ENCODE measurements at regions not wholly inside any gene's neighbourhood (a gene's known extent, or its start where the extent isn't known, plus 50 kb on each side); places are given as distances from the start of the nearest gene placed in this dataset.
A peak's percentile ranks its signal among the peaks of the same experiment; 100 is the strongest.

DNA sequence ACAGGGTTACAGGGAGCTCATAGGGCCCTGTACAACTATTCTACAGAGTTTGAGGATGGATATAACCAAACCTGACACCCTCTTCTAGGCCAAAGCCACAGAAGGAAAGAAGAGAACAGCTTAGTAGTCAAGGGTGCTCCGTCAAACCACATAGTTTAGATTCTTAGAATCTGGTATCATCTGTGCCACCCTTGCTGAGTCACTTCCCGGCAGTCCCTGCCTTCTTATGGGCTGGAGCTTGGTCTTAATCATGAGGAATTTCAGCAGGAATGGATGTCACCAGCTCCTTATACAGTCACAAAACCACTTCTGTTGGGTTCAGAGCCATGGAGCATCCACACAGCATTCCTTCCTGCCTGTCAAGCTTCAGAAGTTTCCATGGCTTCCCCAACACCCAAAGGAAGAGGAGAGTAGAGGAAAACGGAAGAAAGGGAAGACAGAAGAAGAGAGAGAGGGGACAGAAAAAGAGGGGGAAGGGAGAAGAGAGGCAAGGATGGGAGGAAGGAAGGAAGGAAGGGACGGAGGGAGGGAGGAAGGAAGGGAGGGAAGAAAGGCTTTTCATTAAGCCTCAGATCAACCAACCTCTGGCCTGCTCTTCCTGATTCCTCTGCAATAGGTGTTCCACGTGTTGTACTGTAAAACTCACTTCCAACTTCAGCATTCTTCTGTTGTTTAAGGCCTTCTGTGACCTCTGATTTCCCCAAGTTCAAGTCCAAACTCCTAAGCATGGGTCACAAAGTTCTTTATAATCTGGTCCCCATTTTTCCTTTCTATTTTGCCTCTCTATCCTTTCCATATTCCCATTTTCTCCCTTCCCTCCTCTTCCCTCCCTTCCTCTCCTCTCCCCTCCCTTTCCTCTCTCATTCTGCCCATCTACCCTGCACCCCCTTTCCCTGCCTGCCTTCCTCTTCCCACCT is 246.1 kb upstream of the TNP1 start:
- Histone ChIP-seq H3K9ac (peak overlapping the region; percentile 53), H2AFZ (ENCODE audit: low read depth) (peak overlapping the region; percentile 67), H3K27ac (ENCODE audit: low read depth in 2 of 2, low read length in 1 of 2) (peak overlapping the region; percentile 68 to 83; a peak in 3 of 4 replicates), H3K79me2 (ENCODE audit: insufficient read depth) (no peaks in the 10 kb centered on the region), H3K4me2 (peak overlapping the region; percentile 61), H4K20me1 (ENCODE audit: insufficient read depth) (no peaks in the 10 kb centered on the region), H3K4me3 (ENCODE audit: low read depth in 2 of 2, low read length in 1 of 2) (no peak overlapping the region), H3K36me3 (replicated peaks in 1 of 2; ENCODE audit: control insufficient read depth in 1 of 2, insufficient read depth in 2 of 2, low read length in 1 of 2) (no peaks in the 10 kb centered on the region), H3K4me1 (ENCODE audit: control insufficient read depth in 1 of 2, insufficient read depth in 2 of 2, low read depth in 1 of 2, low read length in 1 of 2) (peaks cover 0 to 45% of the 10 kb centered on the region in 2 experiments; a peak in 2 of 4 replicates), H3F3A (replicated peaks; ENCODE audit: insufficient read depth) (peaks cover 22% of the 10 kb centered on the region), H3K9me3 (no peaks in the 10 kb centered on the region), H3K27me3 (ENCODE audit: insufficient read depth) (no peaks in the 10 kb centered on the region), H3K9me2 (no peaks in the 10 kb centered on the region)
- ChIA-PET POLR2A (no interaction called here), CTCF (interaction anchor here (1.1 to 1.3 kb wide), 2 partner anchors 17 to 19 kb away, joined by 3 to 4 read pairs; no protein-coding TSS in a partner anchor)
- DNase-seq, result no peak
- 38% methylated on average over 5 of the region's 5 CpGs for WGBS (ENCODE audit: low lambda C conversion rate)
- TF ChIP-seq FOSL2 (IDR thresholded peaks at IDR 0.05; ENCODE audit: borderline replicate concordance, low read depth) (peak; percentile 96), SIN3A (IDR thresholded peaks at IDR 0.05; ENCODE audit: borderline replicate concordance, low read depth, low read length) (no peak), RAD21 (IDR thresholded peaks at IDR 0.05; ENCODE audit: low read length) (no peak), NRF1 (IDR thresholded peaks at IDR 0.05; ENCODE audit: low read depth, low read length) (no peak), RXRA (IDR thresholded peaks at IDR 0.05; ENCODE audit: borderline replicate concordance, low read depth) (peak; percentile 43; the same call in 1 of the 2 replicates), MXI1 (IDR thresholded peaks at IDR 0.05; ENCODE audit: low read depth, low read length) (no peak), POLR2AphosphoS5 (IDR thresholded peaks at IDR 0.05; ENCODE audit: low read depth, low read length) (peak; percentile 52; the same call in 1 of the 2 replicates), MEF2A (IDR thresholded peaks at IDR 0.05; ENCODE audit: borderline replicate concordance, low read depth) (no peak), FOXJ3 (CRISPR knock-in tag; IDR thresholded peaks at IDR 0.05) (no peak), FOXM1 (IDR thresholded peaks at IDR 0.05; ENCODE audit: low read depth) (0 out of 2 replicates have a peak, but pooled peaks have one; percentile 43), NFIC (IDR thresholded peaks at IDR 0.05; ENCODE audit: borderline replicate concordance) (peak; percentile 64; the same call in 1 of the 2 replicates), JUND (IDR thresholded peaks at IDR 0.05) (peak; percentile 93), SMC3 (IDR thresholded peaks at IDR 0.05; ENCODE audit: low read depth, low read length) (no peak), ELF1 (IDR thresholded peaks at IDR 0.05) (no peak), CHD2 (IDR thresholded peaks at IDR 0.05; ENCODE audit: low read length, partially characterized antibody) (no peak), TAF1 (IDR thresholded peaks at IDR 0.05; ENCODE audit: borderline replicate concordance, low read depth, low read length) (no peak), TCF12 (IDR thresholded peaks at IDR 0.05) (peak; percentile 85)
- TF ChIP-seq, protein P1, sequence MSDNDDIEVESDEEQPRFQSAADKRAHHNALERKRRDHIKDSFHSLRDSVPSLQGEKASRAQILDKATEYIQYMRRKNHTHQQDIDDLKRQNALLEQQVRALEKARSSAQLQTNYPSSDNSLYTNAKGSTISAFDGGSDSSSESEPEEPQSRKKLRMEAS (IDR thresholded peaks at IDR 0.05; ENCODE audit: low read depth), result peak; percentile 69
- TF ChIP-seq, protein P2, sequence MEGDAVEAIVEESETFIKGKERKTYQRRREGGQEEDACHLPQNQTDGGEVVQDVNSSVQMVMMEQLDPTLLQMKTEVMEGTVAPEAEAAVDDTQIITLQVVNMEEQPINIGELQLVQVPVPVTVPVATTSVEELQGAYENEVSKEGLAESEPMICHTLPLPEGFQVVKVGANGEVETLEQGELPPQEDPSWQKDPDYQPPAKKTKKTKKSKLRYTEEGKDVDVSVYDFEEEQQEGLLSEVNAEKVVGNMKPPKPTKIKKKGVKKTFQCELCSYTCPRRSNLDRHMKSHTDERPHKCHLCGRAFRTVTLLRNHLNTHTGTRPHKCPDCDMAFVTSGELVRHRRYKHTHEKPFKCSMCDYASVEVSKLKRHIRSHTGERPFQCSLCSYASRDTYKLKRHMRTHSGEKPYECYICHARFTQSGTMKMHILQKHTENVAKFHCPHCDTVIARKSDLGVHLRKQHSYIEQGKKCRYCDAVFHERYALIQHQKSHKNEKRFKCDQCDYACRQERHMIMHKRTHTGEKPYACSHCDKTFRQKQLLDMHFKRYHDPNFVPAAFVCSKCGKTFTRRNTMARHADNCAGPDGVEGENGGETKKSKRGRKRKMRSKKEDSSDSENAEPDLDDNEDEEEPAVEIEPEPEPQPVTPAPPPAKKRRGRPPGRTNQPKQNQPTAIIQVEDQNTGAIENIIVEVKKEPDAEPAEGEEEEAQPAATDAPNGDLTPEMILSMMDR (IDR thresholded peaks at IDR 0.05), result no peak
- TF ChIP-seq, protein P3, sequence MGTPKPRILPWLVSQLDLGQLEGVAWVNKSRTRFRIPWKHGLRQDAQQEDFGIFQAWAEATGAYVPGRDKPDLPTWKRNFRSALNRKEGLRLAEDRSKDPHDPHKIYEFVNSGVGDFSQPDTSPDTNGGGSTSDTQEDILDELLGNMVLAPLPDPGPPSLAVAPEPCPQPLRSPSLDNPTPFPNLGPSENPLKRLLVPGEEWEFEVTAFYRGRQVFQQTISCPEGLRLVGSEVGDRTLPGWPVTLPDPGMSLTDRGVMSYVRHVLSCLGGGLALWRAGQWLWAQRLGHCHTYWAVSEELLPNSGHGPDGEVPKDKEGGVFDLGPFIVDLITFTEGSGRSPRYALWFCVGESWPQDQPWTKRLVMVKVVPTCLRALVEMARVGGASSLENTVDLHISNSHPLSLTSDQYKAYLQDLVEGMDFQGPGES (IDR thresholded peaks at IDR 0.05; ENCODE audit: low read depth, low read length), result no peak
- TF ChIP-seq, protein P4, sequence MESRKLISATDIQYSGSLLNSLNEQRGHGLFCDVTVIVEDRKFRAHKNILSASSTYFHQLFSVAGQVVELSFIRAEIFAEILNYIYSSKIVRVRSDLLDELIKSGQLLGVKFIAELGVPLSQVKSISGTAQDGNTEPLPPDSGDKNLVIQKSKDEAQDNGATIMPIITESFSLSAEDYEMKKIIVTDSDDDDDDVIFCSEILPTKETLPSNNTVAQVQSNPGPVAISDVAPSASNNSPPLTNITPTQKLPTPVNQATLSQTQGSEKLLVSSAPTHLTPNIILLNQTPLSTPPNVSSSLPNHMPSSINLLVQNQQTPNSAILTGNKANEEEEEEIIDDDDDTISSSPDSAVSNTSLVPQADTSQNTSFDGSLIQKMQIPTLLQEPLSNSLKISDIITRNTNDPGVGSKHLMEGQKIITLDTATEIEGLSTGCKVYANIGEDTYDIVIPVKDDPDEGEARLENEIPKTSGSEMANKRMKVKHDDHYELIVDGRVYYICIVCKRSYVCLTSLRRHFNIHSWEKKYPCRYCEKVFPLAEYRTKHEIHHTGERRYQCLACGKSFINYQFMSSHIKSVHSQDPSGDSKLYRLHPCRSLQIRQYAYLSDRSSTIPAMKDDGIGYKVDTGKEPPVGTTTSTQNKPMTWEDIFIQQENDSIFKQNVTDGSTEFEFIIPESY (IDR thresholded peaks at IDR 0.05; ENCODE audit: borderline replicate concordance, low read depth), result peak; percentile 70; the same call in 1 of the 2 replicates
- TF ChIP-seq, protein P5, sequence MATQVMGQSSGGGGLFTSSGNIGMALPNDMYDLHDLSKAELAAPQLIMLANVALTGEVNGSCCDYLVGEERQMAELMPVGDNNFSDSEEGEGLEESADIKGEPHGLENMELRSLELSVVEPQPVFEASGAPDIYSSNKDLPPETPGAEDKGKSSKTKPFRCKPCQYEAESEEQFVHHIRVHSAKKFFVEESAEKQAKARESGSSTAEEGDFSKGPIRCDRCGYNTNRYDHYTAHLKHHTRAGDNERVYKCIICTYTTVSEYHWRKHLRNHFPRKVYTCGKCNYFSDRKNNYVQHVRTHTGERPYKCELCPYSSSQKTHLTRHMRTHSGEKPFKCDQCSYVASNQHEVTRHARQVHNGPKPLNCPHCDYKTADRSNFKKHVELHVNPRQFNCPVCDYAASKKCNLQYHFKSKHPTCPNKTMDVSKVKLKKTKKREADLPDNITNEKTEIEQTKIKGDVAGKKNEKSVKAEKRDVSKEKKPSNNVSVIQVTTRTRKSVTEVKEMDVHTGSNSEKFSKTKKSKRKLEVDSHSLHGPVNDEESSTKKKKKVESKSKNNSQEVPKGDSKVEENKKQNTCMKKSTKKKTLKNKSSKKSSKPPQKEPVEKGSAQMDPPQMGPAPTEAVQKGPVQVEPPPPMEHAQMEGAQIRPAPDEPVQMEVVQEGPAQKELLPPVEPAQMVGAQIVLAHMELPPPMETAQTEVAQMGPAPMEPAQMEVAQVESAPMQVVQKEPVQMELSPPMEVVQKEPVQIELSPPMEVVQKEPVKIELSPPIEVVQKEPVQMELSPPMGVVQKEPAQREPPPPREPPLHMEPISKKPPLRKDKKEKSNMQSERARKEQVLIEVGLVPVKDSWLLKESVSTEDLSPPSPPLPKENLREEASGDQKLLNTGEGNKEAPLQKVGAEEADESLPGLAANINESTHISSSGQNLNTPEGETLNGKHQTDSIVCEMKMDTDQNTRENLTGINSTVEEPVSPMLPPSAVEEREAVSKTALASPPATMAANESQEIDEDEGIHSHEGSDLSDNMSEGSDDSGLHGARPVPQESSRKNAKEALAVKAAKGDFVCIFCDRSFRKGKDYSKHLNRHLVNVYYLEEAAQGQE (IDR thresholded peaks at IDR 0.05; ENCODE audit: low read depth, low read length), result 0 out of 2 replicates have a peak, but pooled peaks have one; percentile 32
- TF ChIP-seq, protein P6, sequence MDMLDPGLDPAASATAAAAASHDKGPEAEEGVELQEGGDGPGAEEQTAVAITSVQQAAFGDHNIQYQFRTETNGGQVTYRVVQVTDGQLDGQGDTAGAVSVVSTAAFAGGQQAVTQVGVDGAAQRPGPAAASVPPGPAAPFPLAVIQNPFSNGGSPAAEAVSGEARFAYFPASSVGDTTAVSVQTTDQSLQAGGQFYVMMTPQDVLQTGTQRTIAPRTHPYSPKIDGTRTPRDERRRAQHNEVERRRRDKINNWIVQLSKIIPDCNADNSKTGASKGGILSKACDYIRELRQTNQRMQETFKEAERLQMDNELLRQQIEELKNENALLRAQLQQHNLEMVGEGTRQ (IDR thresholded peaks at IDR 0.05; ENCODE audit: borderline replicate concordance, low read depth, low read length), result no peak
